ENCODE measurements at regions not wholly inside any gene's neighbourhood (a gene's known extent, or its start where the extent isn't known, plus 50 kb on each side); places are given as distances from the start of the nearest gene placed in this dataset.

DNA sequence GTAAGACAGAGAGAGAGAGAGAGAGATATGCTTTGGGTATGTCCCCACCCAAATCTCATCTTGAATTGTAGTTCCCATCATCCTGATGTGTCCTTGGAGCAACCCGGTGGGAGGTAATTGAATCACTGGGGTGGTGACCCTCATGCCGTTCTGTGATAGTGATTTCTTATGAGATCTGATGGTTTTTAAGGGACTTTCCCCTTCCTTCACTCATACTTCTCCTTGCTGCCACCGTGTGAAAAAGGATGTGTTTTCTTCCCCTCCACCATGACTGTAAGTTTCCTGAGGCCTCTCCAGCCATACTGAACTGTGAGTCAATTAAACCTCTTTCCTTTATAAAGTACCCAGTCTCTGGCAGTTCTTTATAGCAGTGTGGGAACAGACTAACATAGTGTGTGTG is 60.3 kb downstream of the EOMES start:
- Histone ChIP-seq H3K9ac (ENCODE audit: low read length) (no peak overlapping the region), H3K4me3 (ENCODE audit: low read length) (no peak overlapping the region), H3K36me3 (ENCODE audit: control insufficient read depth, insufficient read depth, low read length) (no peaks in the 10 kb centered on the region), H3K27ac (ENCODE audit: low read depth, low read length) (no peak overlapping the region), H3K4me1 (ENCODE audit: control insufficient read depth, insufficient read depth, low read length) (no peaks in the 10 kb centered on the region), H3K27me3 (ENCODE audit: control insufficient read depth, insufficient read depth, low read length) (no peaks in the 10 kb centered on the region)

DNA sequence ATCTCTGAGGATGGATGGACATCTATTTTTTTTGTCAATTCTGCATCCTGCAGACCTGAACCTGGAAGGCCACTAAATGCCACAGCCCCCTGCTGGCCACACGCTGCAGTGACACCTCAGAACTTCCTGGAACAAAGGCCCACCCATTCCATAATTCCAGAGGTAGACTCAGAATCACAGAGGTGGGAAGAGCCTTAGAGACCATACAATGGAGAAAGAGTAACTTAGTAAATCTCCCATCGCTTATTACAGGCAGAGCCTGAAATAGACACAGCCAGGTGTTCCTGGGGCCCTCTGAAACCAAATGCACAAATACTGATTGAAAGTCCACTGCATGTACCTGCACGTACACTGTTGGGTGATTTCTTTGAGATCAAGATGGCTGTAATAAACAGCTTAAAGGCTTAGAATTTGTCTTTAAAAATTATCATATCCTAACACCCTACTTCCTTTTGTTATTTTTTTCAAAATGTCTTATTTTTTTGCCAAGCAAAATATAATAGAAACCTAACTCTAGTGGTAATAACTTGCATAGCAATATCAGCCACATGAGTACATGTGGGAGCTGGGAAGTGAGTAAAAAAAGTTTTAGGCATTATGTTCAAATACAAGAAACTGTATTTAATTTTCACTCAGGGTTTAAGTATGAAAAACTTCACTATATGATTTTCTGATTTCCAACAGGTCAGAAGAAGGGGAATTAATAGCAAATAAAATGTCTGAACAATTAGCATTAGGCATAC is 62.7 kb downstream of the EOMES start:
- no peaks in the 10 kb centered on the region for H3K36me3 ChIP-seq (ENCODE audit: control insufficient read depth, insufficient read depth, low read length)
- H3K27me3 ChIP-seq (ENCODE audit: control insufficient read depth, insufficient read depth, low read length) = no peaks in the 10 kb centered on the region
- H3K27ac ChIP-seq (ENCODE audit: low read depth, low read length) = no peak overlapping the region
- H3K4me1 ChIP-seq (ENCODE audit: control insufficient read depth, insufficient read depth, low read length) = no peaks in the 10 kb centered on the region
- no peak overlapping the region for H3K4me3 ChIP-seq (ENCODE audit: low read length)
- H3K9ac ChIP-seq (ENCODE audit: low read length) = no peak overlapping the region

DNA sequence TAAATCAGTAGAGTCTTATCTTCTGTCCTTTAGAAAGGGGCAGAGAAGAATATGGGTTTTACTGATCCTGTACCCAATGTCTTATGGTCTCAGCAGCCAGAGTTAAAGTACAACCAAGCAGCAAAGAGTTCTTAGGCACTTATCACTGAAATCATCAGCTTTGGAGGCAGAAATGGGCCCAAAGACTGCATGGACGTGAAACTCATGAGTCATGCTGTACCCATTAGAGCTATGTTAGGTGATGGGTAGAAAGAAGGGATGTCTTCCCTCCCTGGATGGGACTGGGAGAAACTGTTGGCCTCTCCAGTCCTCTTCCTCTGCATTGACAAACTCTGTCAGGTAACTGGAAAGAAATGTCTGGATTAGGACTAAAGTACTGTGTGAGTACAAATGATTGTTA is 63.4 kb downstream of the EOMES start:
- H3K27me3 ChIP-seq (ENCODE audit: control insufficient read depth, insufficient read depth, low read length) = no peaks in the 10 kb centered on the region
- H3K9ac ChIP-seq (ENCODE audit: low read length) = no peak overlapping the region
- no peaks in the 10 kb centered on the region for H3K4me1 ChIP-seq (ENCODE audit: control insufficient read depth, insufficient read depth, low read length)
- H3K27ac ChIP-seq (ENCODE audit: low read depth, low read length) = no peak overlapping the region
- H3K4me3 ChIP-seq (ENCODE audit: low read length) = no peak overlapping the region
- no peaks in the 10 kb centered on the region for H3K36me3 ChIP-seq (ENCODE audit: control insufficient read depth, insufficient read depth, low read length)

DNA sequence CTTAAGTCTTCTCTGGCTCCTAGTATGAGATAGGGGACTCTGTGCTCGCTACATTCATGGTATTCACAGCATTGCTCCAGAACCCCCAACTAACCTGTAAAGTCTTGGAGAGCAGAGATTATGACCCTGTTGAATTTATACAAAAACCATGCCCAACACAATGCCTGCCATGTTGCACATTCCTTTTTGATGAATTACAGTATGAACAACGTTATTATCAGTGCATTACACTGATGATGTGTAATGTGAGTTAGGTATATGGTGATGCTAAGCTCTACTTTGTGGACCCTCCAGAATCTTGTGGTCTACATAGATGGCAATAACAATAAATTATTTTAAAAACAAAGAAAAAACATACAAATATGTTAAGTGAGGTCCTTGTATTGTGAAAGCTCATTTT is 64.3 kb downstream of the EOMES start:
- Histone ChIP-seq H3K36me3 (ENCODE audit: control insufficient read depth, insufficient read depth, low read length) (no peaks in the 10 kb centered on the region), H3K4me1 (ENCODE audit: control insufficient read depth, insufficient read depth, low read length) (no peaks in the 10 kb centered on the region), H3K27me3 (ENCODE audit: control insufficient read depth, insufficient read depth, low read length) (no peaks in the 10 kb centered on the region), H3K4me3 (ENCODE audit: low read length) (no peak overlapping the region), H3K9ac (ENCODE audit: low read length) (no peak overlapping the region), H3K27ac (ENCODE audit: low read depth, low read length) (no peak overlapping the region)

DNA sequence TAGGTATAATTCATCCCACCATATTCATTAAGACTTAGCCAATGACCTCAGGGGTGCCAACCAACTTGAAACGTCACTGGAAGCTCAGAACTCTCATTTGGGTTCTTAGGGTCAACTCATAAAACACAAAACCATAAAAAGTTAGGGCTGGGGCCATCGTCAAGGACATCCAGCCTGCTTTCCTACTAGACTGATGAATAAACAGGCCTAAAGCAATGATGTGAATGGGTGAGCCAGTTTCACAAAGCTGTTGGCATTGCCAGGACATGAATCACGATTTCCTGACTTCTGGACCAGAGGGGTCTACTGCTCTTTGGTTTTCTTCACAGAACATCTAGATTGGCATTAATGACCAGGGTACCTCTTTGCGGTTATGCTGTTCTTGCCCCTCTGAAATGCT is 64.7 kb downstream of the EOMES start:
- H3K4me1 ChIP-seq (ENCODE audit: control insufficient read depth, insufficient read depth, low read length) = no peaks in the 10 kb centered on the region
- no peak overlapping the region for H3K9ac ChIP-seq (ENCODE audit: low read length)
- H3K27me3 ChIP-seq (ENCODE audit: control insufficient read depth, insufficient read depth, low read length) = no peaks in the 10 kb centered on the region
- H3K4me3 ChIP-seq (ENCODE audit: low read length) = no peak overlapping the region
- H3K36me3 ChIP-seq (ENCODE audit: control insufficient read depth, insufficient read depth, low read length) = no peaks in the 10 kb centered on the region
- no peak overlapping the region for H3K27ac ChIP-seq (ENCODE audit: low read depth, low read length)

DNA sequence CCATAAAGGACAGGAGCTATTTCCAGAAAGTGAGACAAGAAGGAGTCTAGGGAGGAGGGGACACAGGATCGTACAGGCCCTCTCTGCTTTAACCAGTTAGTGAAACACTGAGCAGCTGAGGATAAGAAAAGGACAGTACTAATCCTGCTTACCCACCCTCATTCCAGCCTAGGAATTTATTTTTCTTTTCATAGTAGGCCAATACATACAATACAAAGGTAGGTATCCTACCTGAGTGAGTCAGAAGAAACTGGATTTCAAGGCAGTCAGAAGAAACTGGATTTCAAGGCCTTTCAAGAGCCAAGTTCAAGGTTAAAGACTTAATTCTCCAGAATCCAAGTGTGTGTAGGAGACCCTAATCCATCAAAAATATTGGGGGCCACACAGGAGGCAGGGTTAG is 65.3 kb downstream of the EOMES start:
- H3K27ac ChIP-seq (ENCODE audit: low read depth, low read length) = no peak overlapping the region
- H3K36me3 ChIP-seq (ENCODE audit: control insufficient read depth, insufficient read depth, low read length) = no peaks in the 10 kb centered on the region
- H3K9ac ChIP-seq (ENCODE audit: low read length) = no peak overlapping the region
- no peaks in the 10 kb centered on the region for H3K4me1 ChIP-seq (ENCODE audit: control insufficient read depth, insufficient read depth, low read length)
- no peaks in the 10 kb centered on the region for H3K27me3 ChIP-seq (ENCODE audit: control insufficient read depth, insufficient read depth, low read length)
- no peak overlapping the region for H3K4me3 ChIP-seq (ENCODE audit: low read length)

DNA sequence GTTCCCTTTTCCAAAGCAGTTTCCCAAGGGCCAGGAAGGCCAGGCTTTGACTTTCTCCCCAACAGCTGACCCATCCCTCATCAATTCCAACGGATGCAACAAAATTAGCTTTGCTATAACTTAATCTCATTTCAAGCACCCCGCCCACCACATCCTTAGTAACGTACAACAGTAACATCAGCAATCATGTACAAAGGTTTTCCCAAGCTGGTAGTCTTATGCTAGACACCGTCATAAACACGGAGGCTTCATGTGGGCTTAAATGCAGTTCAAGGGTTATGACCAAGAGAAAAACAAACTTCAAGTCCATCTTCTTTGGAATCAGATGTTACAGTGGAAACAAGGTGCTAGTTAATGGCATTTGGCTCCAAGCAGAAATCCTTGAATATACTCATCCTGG is 66.6 kb downstream of the EOMES start:
- Histone ChIP-seq H3K27me3 (ENCODE audit: control insufficient read depth, insufficient read depth, low read length) (no peaks in the 10 kb centered on the region), H3K4me1 (ENCODE audit: control insufficient read depth, insufficient read depth, low read length) (no peaks in the 10 kb centered on the region), H3K9ac (ENCODE audit: low read length) (no peak overlapping the region), H3K36me3 (ENCODE audit: control insufficient read depth, insufficient read depth, low read length) (no peaks in the 10 kb centered on the region), H3K4me3 (ENCODE audit: low read length) (no peak overlapping the region), H3K27ac (ENCODE audit: low read depth, low read length) (no peak overlapping the region)

DNA sequence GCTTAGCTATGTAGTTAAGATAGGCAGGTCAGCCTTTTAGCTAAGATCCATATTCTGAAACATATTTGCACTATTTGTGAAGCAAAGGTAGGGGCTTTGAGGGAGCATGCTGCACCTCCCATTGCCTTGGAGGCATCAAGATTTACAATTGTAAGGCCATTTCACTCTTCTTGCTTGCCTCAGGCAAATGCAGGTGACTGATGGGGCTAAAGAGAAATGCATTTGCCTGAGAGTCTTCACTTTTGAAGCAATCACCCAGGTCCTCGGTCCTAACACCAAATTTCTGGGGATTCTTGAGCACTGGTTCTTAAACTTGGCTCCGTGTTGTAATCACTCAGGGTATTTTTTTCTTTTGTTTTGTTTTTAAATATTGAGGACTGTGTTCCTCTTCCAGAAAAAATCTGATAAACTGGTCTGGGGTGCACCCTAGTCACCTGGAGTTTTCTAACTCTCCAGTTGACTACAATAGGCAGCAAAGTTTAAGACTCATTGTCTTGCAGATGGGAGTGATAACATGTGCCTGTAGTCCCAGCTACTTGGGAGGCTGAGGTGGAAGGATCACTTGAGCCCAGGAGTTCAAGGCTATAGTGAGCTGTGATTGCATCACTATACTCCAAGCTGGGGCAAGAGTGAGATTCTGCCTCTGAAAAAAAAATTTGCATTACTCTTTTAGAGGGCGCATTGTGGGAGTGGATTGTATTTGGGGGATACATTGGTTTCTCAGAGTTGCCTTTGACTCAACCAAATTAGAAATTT is 68.1 kb downstream of the EOMES start:
- no peak overlapping the region for H3K4me3 ChIP-seq (ENCODE audit: low read length)
- H3K27ac ChIP-seq (ENCODE audit: low read depth, low read length) = no peak overlapping the region
- H3K27me3 ChIP-seq (ENCODE audit: control insufficient read depth, insufficient read depth, low read length) = no peaks in the 10 kb centered on the region
- H3K9ac ChIP-seq (ENCODE audit: low read length) = no peak overlapping the region
- no peaks in the 10 kb centered on the region for H3K4me1 ChIP-seq (ENCODE audit: control insufficient read depth, insufficient read depth, low read length)
- no peaks in the 10 kb centered on the region for H3K36me3 ChIP-seq (ENCODE audit: control insufficient read depth, insufficient read depth, low read length)

DNA sequence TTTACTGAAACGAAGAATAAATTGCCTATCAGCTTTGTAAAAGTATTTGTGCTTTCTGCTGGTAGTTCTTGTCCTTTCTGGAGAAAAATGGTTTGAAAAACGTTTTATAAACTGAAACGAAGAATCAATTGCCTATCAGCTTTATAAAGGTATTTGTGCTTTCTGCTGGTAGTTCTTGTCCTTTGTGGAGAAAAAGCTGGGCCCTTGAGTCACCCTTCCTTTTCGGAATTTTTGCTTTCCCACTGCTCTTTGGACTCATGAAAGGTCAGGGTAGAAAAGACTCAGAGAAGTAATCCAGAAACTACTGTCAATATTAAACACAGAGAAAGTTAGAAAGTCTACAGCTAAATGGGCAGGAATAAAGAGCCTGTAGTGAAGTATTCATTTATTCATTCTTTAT is 72.8 kb downstream of the EOMES start:
- no peak overlapping the region for H3K27ac ChIP-seq (ENCODE audit: low read depth, low read length)
- H3K4me1 ChIP-seq (ENCODE audit: control insufficient read depth, insufficient read depth, low read length) = no peaks in the 10 kb centered on the region
- no peak overlapping the region for H3K9ac ChIP-seq (ENCODE audit: low read length)
- H3K27me3 ChIP-seq (ENCODE audit: control insufficient read depth, insufficient read depth, low read length) = no peaks in the 10 kb centered on the region
- no peaks in the 10 kb centered on the region for H3K36me3 ChIP-seq (ENCODE audit: control insufficient read depth, insufficient read depth, low read length)
- no peak overlapping the region for H3K4me3 ChIP-seq (ENCODE audit: low read length)

DNA sequence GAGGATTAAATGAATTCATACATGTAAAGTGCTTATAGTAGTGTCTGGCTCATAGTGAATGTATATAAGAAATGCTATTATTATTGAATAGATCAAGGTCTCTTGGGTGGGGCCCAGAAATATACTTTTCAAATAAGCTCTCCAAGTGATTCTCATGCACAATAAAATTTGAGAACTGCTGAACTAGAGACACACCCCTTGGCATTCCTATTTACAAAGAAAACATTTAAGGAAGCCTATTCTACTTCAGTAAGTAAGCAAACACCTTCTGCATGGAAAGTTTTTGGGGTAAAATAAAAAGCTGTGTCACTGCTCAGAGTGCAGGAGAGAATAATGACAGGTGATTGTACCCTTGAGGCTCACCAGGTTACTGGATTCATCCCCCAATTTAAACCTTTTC is 75.2 kb downstream of the EOMES start:
- Histone ChIP-seq H3K4me1 (ENCODE audit: control insufficient read depth, insufficient read depth, low read length) (no peaks in the 10 kb centered on the region), H3K9ac (ENCODE audit: low read length) (no peak overlapping the region), H3K27me3 (ENCODE audit: control insufficient read depth, insufficient read depth, low read length) (no peaks in the 10 kb centered on the region)

DNA sequence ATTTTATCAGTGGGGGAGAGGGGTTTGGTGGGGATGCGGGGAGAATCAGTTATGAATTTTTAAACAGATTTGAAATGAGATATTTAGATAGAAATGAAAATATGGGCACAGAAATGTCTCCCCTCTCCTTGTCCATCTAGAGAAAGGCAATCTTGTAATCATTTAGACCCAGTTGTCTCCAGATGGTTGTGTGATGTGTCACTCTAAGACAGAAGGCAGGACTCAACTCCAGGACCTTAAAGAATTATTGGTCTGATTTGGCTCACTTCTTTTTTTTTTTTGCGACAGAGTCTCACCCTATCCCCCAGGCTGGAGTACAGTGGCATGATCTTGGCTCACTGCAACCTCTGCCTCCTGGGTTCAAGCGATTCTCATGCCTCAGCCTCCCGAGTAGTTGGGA is 77.2 kb downstream of the EOMES start:
- no peak overlapping the region for H3K4me3 ChIP-seq (ENCODE audit: low read length)
- H3K27me3 ChIP-seq (ENCODE audit: control insufficient read depth, insufficient read depth, low read length) = no peaks in the 10 kb centered on the region
- no peaks in the 10 kb centered on the region for H3K4me1 ChIP-seq (ENCODE audit: control insufficient read depth, insufficient read depth, low read length)
- H3K36me3 ChIP-seq (ENCODE audit: control insufficient read depth, insufficient read depth, low read length) = no peaks in the 10 kb centered on the region
- H3K27ac ChIP-seq (ENCODE audit: low read depth, low read length) = no peak overlapping the region
- no peak overlapping the region for H3K9ac ChIP-seq (ENCODE audit: low read length)

More for the DNA sequence above, 75.2 kb downstream of the EOMES start:
- H3K4me3 ChIP-seq (ENCODE audit: low read length) = no peak overlapping the region
- H3K27ac ChIP-seq (ENCODE audit: low read depth, low read length) = no peak overlapping the region
- H3K36me3 ChIP-seq (ENCODE audit: control insufficient read depth, insufficient read depth, low read length) = no peaks in the 10 kb centered on the region

DNA sequence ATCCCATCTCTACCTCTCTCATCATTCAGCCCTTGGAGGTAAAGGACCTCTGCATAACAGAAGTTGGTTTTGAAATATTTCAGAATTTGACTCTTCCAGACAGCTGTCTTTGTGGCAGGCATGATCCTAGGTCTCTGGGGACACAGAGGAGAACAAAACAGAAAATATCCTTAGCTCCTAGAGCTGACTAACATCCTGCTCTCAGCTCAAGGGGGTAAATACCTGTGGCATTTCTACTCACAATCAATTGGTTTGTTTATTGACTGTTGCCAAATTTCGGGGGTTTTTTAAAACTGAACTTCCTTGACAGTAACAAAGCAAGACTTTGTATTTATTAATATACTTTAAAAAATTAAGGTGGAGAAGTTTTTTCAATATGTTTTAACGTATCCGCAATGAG is 78.8 kb downstream of the EOMES start:
- Histone ChIP-seq H3K4me3 (ENCODE audit: low read length) (no peak overlapping the region), H3K27ac (ENCODE audit: low read depth, low read length) (no peak overlapping the region), H3K9ac (ENCODE audit: low read length) (no peak overlapping the region)

DNA sequence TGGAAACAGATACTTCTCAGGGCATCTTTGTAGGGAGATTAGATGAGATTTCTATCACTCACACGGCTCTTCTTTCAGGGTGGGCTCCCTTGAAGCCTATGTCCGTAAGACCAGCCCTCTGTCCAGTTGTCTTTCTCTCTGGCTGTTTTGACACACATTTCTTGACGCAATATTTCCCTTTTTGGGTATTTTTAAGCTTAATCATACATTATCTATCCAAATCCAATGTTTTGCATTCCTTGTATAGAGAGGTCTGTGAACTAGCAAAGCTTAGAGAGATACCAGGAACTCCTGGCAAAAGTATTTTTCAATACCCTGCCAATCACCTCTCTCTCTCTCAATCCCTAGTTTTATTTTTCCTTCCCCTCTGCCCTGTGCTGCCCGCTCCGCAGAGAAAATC is 79.3 kb downstream of the EOMES start:
- H3K27me3 ChIP-seq (ENCODE audit: control insufficient read depth, insufficient read depth, low read length) = no peaks in the 10 kb centered on the region
- no peak overlapping the region for H3K27ac ChIP-seq (ENCODE audit: low read depth, low read length)
- H3K36me3 ChIP-seq (ENCODE audit: control insufficient read depth, insufficient read depth, low read length) = no peaks in the 10 kb centered on the region
- H3K4me1 ChIP-seq (ENCODE audit: control insufficient read depth, insufficient read depth, low read length) = no peaks in the 10 kb centered on the region
- no peak overlapping the region for H3K9ac ChIP-seq (ENCODE audit: low read length)
- no peak overlapping the region for H3K4me3 ChIP-seq (ENCODE audit: low read length)

More for the DNA sequence above, 78.8 kb downstream of the EOMES start:
- no peaks in the 10 kb centered on the region for H3K36me3 ChIP-seq (ENCODE audit: control insufficient read depth, insufficient read depth, low read length)
- no peaks in the 10 kb centered on the region for H3K27me3 ChIP-seq (ENCODE audit: control insufficient read depth, insufficient read depth, low read length)
- H3K4me1 ChIP-seq (ENCODE audit: control insufficient read depth, insufficient read depth, low read length) = no peaks in the 10 kb centered on the region

Data from rectal smooth muscle tissue (tissue), 1 donor.